ENCODE measurements at regions not wholly inside any gene's neighbourhood (a gene's known extent, or its start where the extent isn't known, plus 50 kb on each side); places are given as distances from the start of the nearest gene placed in this dataset.

GRCh38 chr5:56414066-56414465 lies 180.9 kb upstream of the ANKRD55 start:
- TF ChIP-seq EZH2 (IDR thresholded peaks at IDR 0.05; ENCODE audit: insufficient read depth, poor library complexity, severe bottlenecking) (no peak), EZH2phosphoT487 (IDR thresholded peaks at IDR 0.05; ENCODE audit: insufficient read depth, low read depth) (no peak)

All from GM23248 (cell line).